Panc1 (cell line): ENCODE measurements at regions not wholly inside any gene's neighbourhood (a gene's known extent, or its start where the extent isn't known, plus 50 kb on each side); places are given as distances from the start of the nearest gene placed in this dataset.

ENCODE experiments used
- ATAC-seq: fragments of 200-7000 bp; cut with Tn5 transposase; 2 replicates; pipeline ENCODE4 v1.9.1; 2020; ENCODE audit warnings: mild to moderate bottlenecking, moderate library complexity
- BruUV-seq: library from RNA; stranded (reverse); fragments of 400-500 nt; replicated peaks from 2 replicates; lab custom pipeline; 2021; lab: Mats Ljungman, UMichigan
- CTCF ChIA-PET: fragments of 300-600 bp; sonication (Branson Sonifier 250); formaldehyde crosslinking; loops from one replicate; lab custom pipeline; 2022; ENCODE audit warnings: antibody characterized with exemption; lab: Charles Lee
- POLR2A ChIA-PET: fragments of 300-600 bp; sonication (Branson Sonifier 250); formaldehyde crosslinking; loops from one replicate; lab custom pipeline; 2022; ENCODE audit warnings: antibody characterized with exemption; lab: Charles Lee
- DNase-seq: peaks from one replicate; pipeline ENCODE4 v3.0.0-alpha.2; 2010; ENCODE audit warnings: low read depth, low spot score
- H3K27ac ChIP-seq: 2 replicates; pipeline ENCODE4 v1.5.1; 2011; ENCODE audit warnings: mild to moderate bottlenecking, low read length, inconsistent platforms
- H3K27me3 ChIP-seq: fragments of 200-500 bp; sonication (Bioruptor generic); 2 replicates; pipeline ENCODE4 v1.6.0; 2014; ENCODE audit warnings: low read length, inconsistent platforms; ENCODE audit not compliant: control insufficient read depth, insufficient read depth
- H3K36me3 ChIP-seq: fragments of 200-500 bp; sonication (Bioruptor generic); 2 replicates; pipeline ENCODE4 v1.5.1; 2014; ENCODE audit warnings: inconsistent platforms, mild to moderate bottlenecking, low read length, moderate library complexity; ENCODE audit not compliant: control insufficient read depth, insufficient read depth
- H3K4me1 ChIP-seq: 2 replicates; pipeline ENCODE4 v1.5.1; 2011; ENCODE audit warnings: inconsistent platforms, mild to moderate bottlenecking, low read length, moderate library complexity; ENCODE audit not compliant: control insufficient read depth, insufficient read depth
- H3K4me3 ChIP-seq, 2 experiments: 2 replicates each; pipeline ENCODE4 v1.5.1; 2011 to 2012; ENCODE audit warnings: low read depth in 2 of 2, low read length in 2 of 2, mild to moderate bottlenecking in 2 of 2, inconsistent platforms in 1 of 2, moderate library complexity in 1 of 2
- H3K9me3 ChIP-seq: fragments of 200-500 bp; sonication (Bioruptor generic); 2 replicates; pipeline ENCODE4 v1.5.1; 2014; ENCODE audit warnings: low read depth, mild to moderate bottlenecking, inconsistent platforms, low read length, moderate library complexity; ENCODE audit not compliant: control insufficient read depth, insufficient read depth
- POLR2AphosphoS5 ChIP-seq: IDR thresholded peaks from 2 replicates; pipeline ENCODE4 v1.6.1; 2012; ENCODE audit warnings: mild to moderate bottlenecking, low read depth, low read length, moderate library complexity
- REST ChIP-seq, 2 experiments: IDR thresholded peaks; 2 replicates each; pipeline ENCODE4 v1.6.1; 2011 to 2012; ENCODE audit warnings: low read depth in 2 of 2, control low read depth in 1 of 2, low read length in 1 of 2, mild to moderate bottlenecking in 1 of 2, moderate library complexity in 1 of 2; ENCODE audit not compliant: insufficient read depth in 1 of 2
- SIN3A ChIP-seq: IDR thresholded peaks from 2 replicates; pipeline ENCODE4 v1.6.1; 2012; ENCODE audit warnings: low read depth, mild to moderate bottlenecking, low read length, moderate library complexity, borderline replicate concordance; ENCODE audit not compliant: insufficient read depth
- TCF7L2 ChIP-seq: IDR thresholded peaks from 2 replicates; pipeline ENCODE4 v1.6.1; 2011; ENCODE audit warnings: mild to moderate bottlenecking, low read depth, low read length, inconsistent platforms
- in situ Hi-C: cut with HindIII; loops from 2 replicates; pipeline ENCODE4 v1.10.0; 2016; ENCODE audit warnings: low sequenced_read_pairs, low pct_unique_long_range_greater_than_20kb
- intact Hi-C: fragments of 100-400 bp; cut with micrococcal nuclease; formaldehyde crosslinking; loops from one replicate; pipeline ENCODE4 v1.10.0; 2022; ENCODE audit not compliant: unreplicated experiment
- TF ChIP-seq, protein P1 (sequence below): fragments of 450-650 bp; IDR thresholded peaks from 2 replicates; pipeline ENCODE4 v1.5.1; 2017; ENCODE audit warnings: mild to moderate bottlenecking

- Histone ChIP-seq H3K27me3 (no peaks in the 10 kb centered on the region), H3K27ac (no peak overlapping the region), H3K4me3 (no peak overlapping the region), H3K36me3 (no peaks in the 10 kb centered on the region), H3K9me3 (no peaks in the 10 kb centered on the region), H3K4me1 (no peaks in the 10 kb centered on the region)
- ATAC-seq (no peak), DNase-seq (no peak)
- no peak for TF ChIP-seq TCF7L2
- TF ChIP-seq POLR2AphosphoS5: no peak
- TF ChIP-seq SIN3A: no peak
- TF ChIP-seq, protein P1, sequence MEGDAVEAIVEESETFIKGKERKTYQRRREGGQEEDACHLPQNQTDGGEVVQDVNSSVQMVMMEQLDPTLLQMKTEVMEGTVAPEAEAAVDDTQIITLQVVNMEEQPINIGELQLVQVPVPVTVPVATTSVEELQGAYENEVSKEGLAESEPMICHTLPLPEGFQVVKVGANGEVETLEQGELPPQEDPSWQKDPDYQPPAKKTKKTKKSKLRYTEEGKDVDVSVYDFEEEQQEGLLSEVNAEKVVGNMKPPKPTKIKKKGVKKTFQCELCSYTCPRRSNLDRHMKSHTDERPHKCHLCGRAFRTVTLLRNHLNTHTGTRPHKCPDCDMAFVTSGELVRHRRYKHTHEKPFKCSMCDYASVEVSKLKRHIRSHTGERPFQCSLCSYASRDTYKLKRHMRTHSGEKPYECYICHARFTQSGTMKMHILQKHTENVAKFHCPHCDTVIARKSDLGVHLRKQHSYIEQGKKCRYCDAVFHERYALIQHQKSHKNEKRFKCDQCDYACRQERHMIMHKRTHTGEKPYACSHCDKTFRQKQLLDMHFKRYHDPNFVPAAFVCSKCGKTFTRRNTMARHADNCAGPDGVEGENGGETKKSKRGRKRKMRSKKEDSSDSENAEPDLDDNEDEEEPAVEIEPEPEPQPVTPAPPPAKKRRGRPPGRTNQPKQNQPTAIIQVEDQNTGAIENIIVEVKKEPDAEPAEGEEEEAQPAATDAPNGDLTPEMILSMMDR: no peak
- TF ChIP-seq REST (IDR thresholded peaks at IDR 0.05; ENCODE audit: insufficient read depth in 1 of 2, low read depth in 2 of 2, low read length in 1 of 2): no peak
- ChIA-PET POLR2A (interaction anchor here (0.6 kb wide), 1 partner anchor 206 kb away, joined by 4 read pairs; no protein-coding TSS in a partner anchor), CTCF (no interaction called here)
- intact Hi-C loops (no loop called here), in situ Hi-C loops (no loop called here)
- BruUV-seq: no TSS peak
Observed at GRCh38 chr6:153538491-153538890, 407.4 kb upstream of the RGS17 start.

DNA sequence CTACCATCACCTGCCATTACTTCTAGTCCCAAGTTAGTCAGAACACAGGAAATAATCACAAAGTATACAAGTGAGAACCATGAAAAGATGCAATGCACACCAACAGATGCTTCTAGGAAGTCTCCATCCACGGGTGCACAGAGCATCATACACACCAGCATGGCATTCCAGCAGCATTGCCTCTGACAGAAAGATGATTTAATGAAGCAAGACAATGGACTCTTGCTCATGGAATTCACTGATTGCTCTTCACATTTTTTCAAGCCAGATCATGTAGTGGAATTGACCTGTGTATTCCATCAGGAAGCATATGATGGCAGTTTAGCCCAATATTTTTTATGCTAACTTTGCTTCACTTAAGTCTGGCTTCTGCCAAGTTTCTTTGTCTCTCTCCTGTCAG lies 406.3 kb upstream of the RGS17 start:
- ChIA-PET POLR2A (no interaction called here), CTCF (interaction anchor here (0.6 kb wide), 1 partner anchor 505 kb away, joined by 3 read pairs; no protein-coding TSS in a partner anchor)
- Histone ChIP-seq H3K4me3 (no peak overlapping the region), H3K27ac (no peak overlapping the region), H3K36me3 (no peaks in the 10 kb centered on the region), H3K27me3 (no peaks in the 10 kb centered on the region), H3K9me3 (no peaks in the 10 kb centered on the region), H3K4me1 (no peaks in the 10 kb centered on the region)
- intact Hi-C loops (no loop called here), in situ Hi-C loops (no loop called here)
- no peak for ATAC-seq
- TF ChIP-seq TCF7L2 (no peak), SIN3A (no peak), POLR2AphosphoS5 (no peak), REST (IDR thresholded peaks at IDR 0.05; ENCODE audit: insufficient read depth in 1 of 2, low read depth in 2 of 2, low read length in 1 of 2) (no peak)
- no TSS peak for BruUV-seq
- no peak for DNase-seq
